HepG2 (cell line): ENCODE measurements at regions not wholly inside any gene's neighbourhood (a gene's known extent, or its start where the extent isn't known, plus 50 kb on each side); places are given as distances from the start of the nearest gene placed in this dataset.

Experiments used
- ATAC-seq: fragments of 200-7000 bp; cut with Tn5 transposase; 3 replicates; pipeline ENCODE4 v1.9.1; 2020; ENCODE audit warnings: mild to moderate bottlenecking, moderate library complexity
- BruUV-seq: library from RNA; stranded (reverse); fragments of 400-500 nt; replicated peaks from 2 replicates; lab custom pipeline; 2021; lab: Mats Ljungman, UMichigan
- CTCF ChIA-PET: fragments of 300-600 bp; formaldehyde crosslinking; extraction: SDS; loops from one replicate; lab custom pipeline; 2021; ENCODE audit warnings: low total read pairs, inconsistent platforms, low intra/inter-chr PET ratio; lab: Yijun Ruan, JAX
- POLR2A ChIA-PET: fragments of 350-600 bp; sonication (Branson Sonifier 250); formaldehyde crosslinking; loops from one replicate; lab custom pipeline; 2020; ENCODE audit warnings: antibody characterized with exemption, inconsistent platforms; lab: Yijun Ruan, JAX
- DNase-seq: peaks from one replicate; pipeline ENCODE4 v3.0.0-alpha.2; 2015; ENCODE audit warnings: low spot score
- FAIRE-seq: peaks from 3 replicates; lab custom pipeline; 2011; peaks lifted over from hg19 to GRCh38; lab: Jason Lieb, UNC
- H2AFZ ChIP-seq: one replicate; pipeline ENCODE4 v1.6.1; 2011; ENCODE audit warnings: low read length, inconsistent platforms
- H3K27ac ChIP-seq: fragments of 300-600 bp; 3 replicates; pipeline ENCODE4 v1.8.0; 2011; ENCODE audit warnings: mixed run types, mild to moderate bottlenecking, mixed read lengths, low read length, inconsistent platforms; ENCODE audit not compliant: insufficient read depth; ENCODE audit errors: extremely low read length
- H3K27me3 ChIP-seq, 2 experiments: fragments of 200-600 bp in 1 of 2; 2 replicates in 1 of 2; 3 replicates in 1 of 2; pipeline versions ENCODE4 v1.6.0 to v1.8.0; 2011; ENCODE audit warnings: low read length in 2 of 2, mild to moderate bottlenecking in 2 of 2, moderate library complexity in 2 of 2, inconsistent platforms in 1 of 2; ENCODE audit not compliant: insufficient read depth in 2 of 2, control insufficient read depth in 1 of 2
- H3K36me3 ChIP-seq, 2 experiments: fragments of 200-600 bp in 1 of 2; replicated peaks in 1 of 2; 2 replicates in 1 of 2; 3 replicates in 1 of 2; pipeline versions ENCODE4 v1.5.1 to v1.8.0; 2011; ENCODE audit warnings: low read length in 2 of 2, inconsistent platforms in 1 of 2; ENCODE audit not compliant: insufficient read depth in 2 of 2, control insufficient read depth in 1 of 2
- H3K4me1 ChIP-seq: 2 replicates; pipeline ENCODE4 v1.5.1; 2012; ENCODE audit warnings: low read length, inconsistent platforms; ENCODE audit not compliant: insufficient read depth
- H3K4me2 ChIP-seq: 2 replicates; pipeline ENCODE4 v1.6.0; 2011; ENCODE audit warnings: low read depth, low read length, inconsistent platforms
- H3K4me3 ChIP-seq, 3 experiments: fragments of 200-600 bp in 1 of 3; sonication (generic), shearing (Covaris generic) in 1 of 3; replicated peaks in 1 of 3; 2 replicates each; pipeline ENCODE4 v1.5.1; 2011 to 2016; ENCODE audit warnings: low read length in 3 of 3, inconsistent platforms in 2 of 3, low read depth in 2 of 3, mild to moderate bottlenecking in 2 of 3, control low read depth in 1 of 3, mixed read lengths in 1 of 3; ENCODE audit not compliant: insufficient read depth in 1 of 3
- H3K79me2 ChIP-seq: one replicate; pipeline ENCODE4 v1.6.1; 2011; ENCODE audit warnings: low read length, inconsistent platforms; ENCODE audit not compliant: insufficient read depth
- H3K9ac ChIP-seq: 2 replicates; pipeline ENCODE4 v1.6.0; 2011; ENCODE audit warnings: mild to moderate bottlenecking, low read depth, low read length, inconsistent platforms; ENCODE audit not compliant: insufficient read depth
- H3K9me3 ChIP-seq: 2 replicates; pipeline ENCODE4 v1.5.1; 2012; ENCODE audit warnings: mild to moderate bottlenecking, low read length
- H4K20me1 ChIP-seq: 2 replicates; pipeline ENCODE4 v1.6.0; 2011; ENCODE audit warnings: inconsistent platforms, mild to moderate bottlenecking, low read length, moderate library complexity; ENCODE audit not compliant: insufficient read depth
- E2F2 ChIP-seq: sonication (generic); formaldehyde crosslinking; IDR thresholded peaks from 2 replicates; pipeline ENCODE4 v1.4.0; 2020; ENCODE audit warnings: missing genetic modification reagents, borderline replicate concordance
- HNF4G ChIP-seq, 2 experiments: sonication (generic) in 1 of 2; formaldehyde crosslinking in 1 of 2; IDR thresholded peaks; 2 replicates each; pipeline versions ENCODE4 v1.4.0 to v1.6.1; 2011 to 2020; ENCODE audit warnings: borderline replicate concordance in 2 of 2, low read depth in 2 of 2, mild to moderate bottlenecking in 2 of 2, low read length in 1 of 2, missing genetic modification reagents in 1 of 2, moderate library complexity in 1 of 2
- MED8 ChIP-seq: sonication (generic); formaldehyde crosslinking; IDR thresholded peaks from 2 replicates; pipeline ENCODE4 v1.8.1; 2023; ENCODE audit warnings: mild to moderate bottlenecking, missing genetic modification reagents; ENCODE audit not compliant: insufficient replicate concordance
- MTF2 ChIP-seq: sonication (generic); formaldehyde crosslinking; IDR thresholded peaks from 2 replicates; pipeline ENCODE4 v1.5.0; 2020; ENCODE audit warnings: missing genetic modification reagents, borderline replicate concordance
- NONO ChIP-seq, 2 experiments: fragments of 450-650 bp in 1 of 2; sonication (generic) in 1 of 2; formaldehyde crosslinking in 1 of 2; IDR thresholded peaks in 1 of 2; conservative IDR thresholded peaks in 1 of 2; 2 replicates each; pipeline versions ENCODE4 v1.6.1 to v1.8.0; 2017 to 2022; ENCODE audit warnings: mild to moderate bottlenecking in 1 of 2, missing genetic modification reagents in 1 of 2, moderate library complexity in 1 of 2
- RBAK ChIP-seq: sonication (generic); formaldehyde crosslinking; IDR thresholded peaks from 2 replicates; pipeline ENCODE4 v1.5.1; 2020; ENCODE audit warnings: mild to moderate bottlenecking, missing genetic modification reagents
- RXRA ChIP-seq: sonication (generic); formaldehyde crosslinking; IDR thresholded peaks from 2 replicates; pipeline ENCODE4 v1.5.1; 2020; ENCODE audit warnings: missing genetic modification reagents
- SNAPC4 ChIP-seq: sonication (generic); formaldehyde crosslinking; IDR thresholded peaks from 2 replicates; pipeline ENCODE4 v1.4.0; 2020; ENCODE audit warnings: mild to moderate bottlenecking, missing genetic modification reagents
- ZNF530 ChIP-seq: sonication (generic); formaldehyde crosslinking; IDR thresholded peaks from 2 replicates; pipeline ENCODE4 v1.5.0; 2020; ENCODE audit warnings: low read depth, mild to moderate bottlenecking, missing genetic modification reagents
- ZXDC ChIP-seq: sonication (generic); formaldehyde crosslinking; IDR thresholded peaks from 2 replicates; pipeline ENCODE4 v1.5.0; 2020; ENCODE audit warnings: mild to moderate bottlenecking, missing genetic modification reagents
- WGBS: methylation state at CpG from one replicate; pipeline ENCODE4 v1.1.6; 2017; ENCODE audit warnings: low lambda C conversion rate; 5-methylcytosine and 5-hydroxymethylcytosine counted together
- in situ Hi-C: cut with HindIII; loops from 2 replicates; pipeline ENCODE4 v1.10.0; 2017; ENCODE audit warnings: low pct_unique_long_range_greater_than_20kb; ENCODE audit not compliant: extremely low pct_ligation_motif_present
- intact Hi-C: fragments of 100-400 bp; cut with micrococcal nuclease; formaldehyde crosslinking; loops from one replicate; pipeline ENCODE4 v1.10.0; 2022; ENCODE audit not compliant: unreplicated experiment

GRCh38 chr5:2991884-2992283, 240.4 kb upstream of the IRX2 start:
- Histone ChIP-seq H3K79me2 (no peaks in the 10 kb centered on the region), H3K4me1 (no peaks in the 10 kb centered on the region), H3K27ac (no peak overlapping the region), H3K9me3 (no peaks in the 10 kb centered on the region), H3K9ac (no peak overlapping the region), H4K20me1 (no peaks in the 10 kb centered on the region), H3K27me3 (peaks cover 0 to 14% of the 10 kb centered on the region in 2 experiments; a peak in 2 of 5 replicates), H3K4me2 (no peak overlapping the region), H3K4me3 (no peak overlapping the region), H3K36me3 (no peaks in the 10 kb centered on the region), H2AFZ (no peak overlapping the region)
- BruUV-seq = no TSS peak
- no peak for FAIRE-seq
- WGBS = 5% methylated on average over 2 of the region's 10 CpGs
- no peak for DNase-seq
- in situ Hi-C loops (no loop called here), intact Hi-C loops (no loop called here)
- no peak for ATAC-seq
- ChIA-PET CTCF (no interaction called here), POLR2A (no interaction called here)
- TF ChIP-seq NONO (IDR thresholded peaks at IDR 0.05) = no peak
- TF ChIP-seq NONO (CRISPR knock-in tag; conservative IDR thresholded peaks at IDR 0.05) = no peak
- TF ChIP-seq RBAK (CRISPR knock-in tag) = no peak
- no peak for TF ChIP-seq ZNF530 (CRISPR knock-in tag)
- TF ChIP-seq HNF4G (IDR thresholded peaks at IDR 0.05; ENCODE audit: borderline replicate concordance, low read depth, low read length) = no peak
- no peak for TF ChIP-seq HNF4G (CRISPR knock-in tag; IDR thresholded peaks at IDR 0.05; ENCODE audit: borderline replicate concordance, low read depth)
- TF ChIP-seq MTF2 (CRISPR knock-in tag) = no peak
- TF ChIP-seq E2F2 = no peak
- TF ChIP-seq MED8 (CRISPR knock-in tag) = no peak
- TF ChIP-seq RXRA (CRISPR knock-in tag) = no peak
- TF ChIP-seq ZXDC (CRISPR knock-in tag) = no peak
- no peak for TF ChIP-seq SNAPC4 (CRISPR knock-in tag)
